H7 (cell line): ENCODE measurements at regions not wholly inside any gene's neighbourhood (a gene's known extent, or its start where the extent isn't known, plus 50 kb on each side); places are given as distances from the start of the nearest gene placed in this dataset.

Experiments used
- DNase-seq: peaks from one replicate; pipeline ENCODE4 v3.0.0; 2012
- H3K27me3 ChIP-seq: 2 replicates; pipeline ENCODE4 v1.6.0; 2011; ENCODE audit warnings: mild to moderate bottlenecking, low read length; ENCODE audit not compliant: control insufficient read depth, insufficient read depth
- H3K36me3 ChIP-seq: replicated peaks from 2 replicates; pipeline ENCODE4 v1.5.1; 2011; ENCODE audit warnings: low read length; ENCODE audit not compliant: control insufficient read depth, insufficient read depth
- H3K4me3 ChIP-seq: 2 replicates; pipeline ENCODE4 v1.5.1; 2011; ENCODE audit warnings: low read depth, mild to moderate bottlenecking, control low read depth, low read length, moderate library complexity; ENCODE audit not compliant: insufficient read depth

- H3K36me3 ChIP-seq = no peaks in the 10 kb centered on the region; the same call in 1 of the 2 replicates
- H3K27me3 ChIP-seq = peaks cover 37% of the 10 kb centered on the region; the same call in 1 of the 2 replicates
- H3K4me3 ChIP-seq = no peak overlapping the region
- DNase-seq = no peak
Observed at GRCh38 chr13:111530137-111530870, 209.9 kb downstream of the TEX29 start.

- Histone ChIP-seq H3K36me3 (no peaks in the 10 kb centered on the region), H3K4me3 (no peak overlapping the region), H3K27me3 (peaks cover 45% of the 10 kb centered on the region; the same call in 1 of the 2 replicates)
- no peak for DNase-seq
Observed at GRCh38 chr13:111531505-111531904, 211.1 kb downstream of the TEX29 start.

GRCh38 chr13:111532111-111532510 is 211.7 kb downstream of the TEX29 start:
- no peak overlapping the region for H3K4me3 ChIP-seq
- no peak for DNase-seq
- no peaks in the 10 kb centered on the region for H3K36me3 ChIP-seq
- H3K27me3 ChIP-seq = peaks cover 47% of the 10 kb centered on the region; the same call in 1 of the 2 replicates

GRCh38 chr13:111533900-111534683 is 213.7 kb downstream of the TEX29 start:
- no peak for DNase-seq
- Histone ChIP-seq H3K4me3 (no peak overlapping the region), H3K36me3 (no peaks in the 10 kb centered on the region), H3K27me3 (peaks cover 47% of the 10 kb centered on the region; the same call in 1 of the 2 replicates)

GRCh38 chr13:111534751-111535522 is 214.5 kb downstream of the TEX29 start:
- Histone ChIP-seq H3K36me3 (no peaks in the 10 kb centered on the region), H3K27me3 (peaks cover 47% of the 10 kb centered on the region; the same call in 1 of the 2 replicates), H3K4me3 (peak overlapping the region; percentile 12; the same call in 1 of the 2 replicates)
- DNase-seq = no peak

GRCh38 chr13:111535523-111535811 is 215.0 kb downstream of the TEX29 start:
- H3K4me3 ChIP-seq = no peak overlapping the region
- peaks cover 44% of the 10 kb centered on the region; the same call in 1 of the 2 replicates for H3K27me3 ChIP-seq
- no peak for DNase-seq
- no peaks in the 10 kb centered on the region for H3K36me3 ChIP-seq

- Histone ChIP-seq H3K4me3 (no peak overlapping the region), H3K27me3 (peaks cover 39% of the 10 kb centered on the region; the same call in 1 of the 2 replicates), H3K36me3 (no peaks in the 10 kb centered on the region)
- no peak for DNase-seq
Observed at GRCh38 chr13:111536075-111536642, 215.7 kb downstream of the TEX29 start.

- Histone ChIP-seq H3K36me3 (no peaks in the 10 kb centered on the region), H3K4me3 (no peak overlapping the region), H3K27me3 (peaks cover 36% of the 10 kb centered on the region; the same call in 1 of the 2 replicates)
- DNase-seq = no peak
Observed at GRCh38 chr13:111537115-111537728, 216.8 kb downstream of the TEX29 start.

- peaks cover 30% of the 10 kb centered on the region; the same call in 1 of the 2 replicates for H3K27me3 ChIP-seq
- no peak overlapping the region for H3K4me3 ChIP-seq
- DNase-seq = no peak
- no peaks in the 10 kb centered on the region for H3K36me3 ChIP-seq
Observed at GRCh38 chr13:111537843-111538499, 217.5 kb downstream of the TEX29 start.

GRCh38 chr13:111539252-111539651 is 218.8 kb downstream of the TEX29 start:
- Histone ChIP-seq H3K4me3 (no peak overlapping the region), H3K36me3 (no peaks in the 10 kb centered on the region), H3K27me3 (peaks cover 20% of the 10 kb centered on the region; the same call in 1 of the 2 replicates)
- DNase-seq = no peak

- Histone ChIP-seq H3K4me3 (no peak overlapping the region), H3K27me3 (peaks cover 13% of the 10 kb centered on the region; the same call in 1 of the 2 replicates), H3K36me3 (no peaks in the 10 kb centered on the region)
- DNase-seq = peak; percentile 66
Observed at GRCh38 chr13:111539791-111540446, 219.5 kb downstream of the TEX29 start.

GRCh38 chr13:111540486-111540885 is 220.0 kb downstream of the TEX29 start:
- DNase-seq = no peak
- Histone ChIP-seq H3K36me3 (no peaks in the 10 kb centered on the region), H3K27me3 (peaks cover 9% of the 10 kb centered on the region; the same call in 1 of the 2 replicates), H3K4me3 (no peak overlapping the region)

GRCh38 chr13:111541345-111541744 is 220.9 kb downstream of the TEX29 start:
- Histone ChIP-seq H3K27me3 (peaks cover 2% of the 10 kb centered on the region; the same call in 1 of the 2 replicates), H3K36me3 (no peaks in the 10 kb centered on the region), H3K4me3 (no peak overlapping the region)
- no peak for DNase-seq
